NCI-H345 treated with DMSO at 0.1 percent for 48 hours (cell line): ENCODE measurements at regions not wholly inside any gene's neighbourhood (a gene's known extent, or its start where the extent isn't known, plus 50 kb on each side); places are given as distances from the start of the nearest gene placed in this dataset.
"Not testable (repeated sequence)": the region's sequence is repeated elsewhere in the genome, so short reads cannot be mapped to it uniquely, and the experiment has no call there.

Experiments used
- DNase-seq: peaks from one replicate; lab custom pipeline; 2025; ENCODE audit not compliant: unreplicated experiment; lab: John Stamatoyannopoulos, UW

DNA sequence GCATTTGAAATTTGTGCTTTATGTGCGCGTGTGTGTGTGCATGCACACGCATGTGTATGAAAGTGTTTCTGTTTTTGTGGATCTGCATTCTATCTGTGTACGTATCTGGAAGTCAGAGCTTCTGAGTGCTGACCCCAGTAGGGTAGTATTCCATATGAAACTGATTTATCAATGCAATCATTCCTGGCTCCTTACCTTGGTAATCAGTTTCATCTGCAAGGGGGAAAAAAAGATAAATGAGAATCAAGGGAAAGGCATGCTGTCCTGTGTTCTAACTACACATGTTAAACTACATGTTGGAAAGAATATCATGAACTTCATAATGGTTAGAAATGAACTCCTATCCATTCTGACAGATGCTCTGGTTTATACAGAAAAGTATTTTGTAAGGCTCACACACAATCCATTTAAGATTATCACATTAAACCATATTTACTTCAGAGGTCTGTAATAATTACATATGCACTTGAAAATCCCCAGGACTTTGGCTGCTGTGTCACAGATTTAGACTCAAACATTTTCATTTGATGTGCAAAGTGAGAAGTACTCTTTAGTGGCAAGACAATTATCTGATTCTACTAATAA is 276.1 kb upstream of the LMO3 start:
- peak; percentile 41 for DNase-seq

DNA sequence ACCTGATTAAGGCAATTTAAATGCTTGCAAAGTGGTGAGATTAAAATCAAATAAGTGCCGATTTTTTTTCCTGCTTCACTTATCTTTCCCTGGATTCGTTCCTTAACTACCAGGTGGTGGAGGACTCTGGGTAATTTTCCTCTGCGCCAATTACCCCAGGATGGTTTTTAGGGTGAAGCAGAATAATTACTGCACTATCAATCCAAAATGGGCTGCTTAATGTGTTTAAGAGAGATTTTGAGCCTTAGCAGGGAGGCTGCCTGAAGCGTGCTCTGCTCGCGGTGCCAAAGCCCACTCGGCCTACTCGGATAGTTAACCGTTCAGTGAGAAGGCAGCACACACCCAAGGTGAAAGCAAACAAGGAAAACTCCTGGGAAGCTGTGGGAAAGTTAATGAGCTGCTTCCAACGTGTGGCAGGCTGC is 274.9 kb upstream of the LMO3 start:
- peak; percentile 90 for DNase-seq

DNA sequence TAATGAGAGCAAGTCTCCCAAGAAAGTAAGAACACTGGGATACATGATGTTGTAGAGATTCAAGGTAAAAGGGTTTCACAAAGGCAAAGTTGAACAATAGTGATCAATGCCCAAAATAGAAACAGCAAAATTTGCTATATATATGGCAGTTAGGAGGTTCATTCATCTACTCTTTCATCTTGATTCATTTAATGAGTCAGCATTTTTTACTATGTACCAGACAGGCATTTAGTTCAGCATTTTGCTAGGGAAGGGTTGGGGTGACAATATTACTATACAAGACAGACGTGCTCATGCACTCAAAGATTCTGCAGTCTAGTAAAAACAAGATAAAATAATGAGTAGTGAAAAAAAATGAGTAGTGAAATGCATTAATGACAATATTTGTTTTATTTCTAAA is 264.9 kb upstream of the LMO3 start:
- DNase-seq, result no peak

DNA sequence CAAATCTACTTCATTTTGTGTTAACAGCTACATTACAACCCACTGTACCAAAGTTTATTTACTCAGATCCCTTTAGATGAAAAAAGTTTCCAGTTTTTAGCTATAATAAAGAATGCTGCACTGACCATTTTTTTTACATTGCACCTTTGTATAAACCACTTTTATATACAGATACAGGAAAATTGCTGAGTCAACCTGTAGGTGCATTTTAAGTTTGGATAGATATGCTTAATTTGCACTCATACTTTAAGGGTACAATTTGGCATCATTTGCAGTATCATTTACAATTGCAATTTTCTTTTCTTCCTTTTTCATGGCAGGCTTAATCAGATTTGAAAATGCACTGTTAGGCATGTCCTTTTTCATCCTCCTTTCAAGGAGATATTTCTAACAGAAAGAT is 257.8 kb upstream of the LMO3 start:
- DNase-seq, result no peak

DNA sequence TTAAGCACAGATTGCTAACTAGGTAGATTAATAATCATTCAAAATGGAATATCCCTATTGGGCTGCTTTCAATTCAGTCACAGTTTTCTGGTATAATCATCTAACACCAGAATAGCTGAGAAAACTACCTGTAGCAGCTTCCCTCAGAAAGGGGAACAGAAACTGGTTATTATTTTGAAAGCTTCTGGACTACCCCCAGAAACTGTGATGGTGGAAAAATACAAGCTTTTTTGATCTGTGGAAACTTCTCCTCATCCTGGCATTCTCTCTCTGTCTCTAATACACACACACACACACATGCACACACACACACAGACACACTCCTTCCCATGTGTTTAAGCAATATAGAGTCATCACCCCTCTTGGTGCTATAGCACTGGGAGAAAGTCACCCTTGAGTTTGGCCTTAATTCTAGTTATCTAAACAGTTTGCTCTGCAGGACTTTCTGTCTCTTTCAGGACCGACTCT is 251.5 kb upstream of the LMO3 start:
- no peak for DNase-seq

DNA sequence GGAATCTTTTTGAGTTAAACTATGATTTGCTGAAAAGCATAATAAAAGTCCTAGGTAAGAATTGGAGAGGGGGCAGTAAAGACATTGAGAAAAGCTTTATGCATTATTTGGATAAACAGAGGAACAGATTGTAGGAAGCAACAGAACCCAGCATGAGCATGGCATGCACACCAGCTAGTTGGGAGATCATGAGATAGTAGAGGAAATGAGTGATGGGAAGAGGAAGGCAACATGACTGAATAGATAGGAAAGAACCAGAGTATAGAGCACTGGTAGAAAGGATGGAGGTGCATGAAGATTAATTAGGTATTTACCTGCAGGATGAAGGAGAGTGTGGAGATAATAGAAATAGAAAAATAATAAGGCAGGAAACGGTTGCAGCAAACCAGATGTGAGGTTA is 248.5 kb upstream of the LMO3 start:
- DNase-seq, result no peak

DNA sequence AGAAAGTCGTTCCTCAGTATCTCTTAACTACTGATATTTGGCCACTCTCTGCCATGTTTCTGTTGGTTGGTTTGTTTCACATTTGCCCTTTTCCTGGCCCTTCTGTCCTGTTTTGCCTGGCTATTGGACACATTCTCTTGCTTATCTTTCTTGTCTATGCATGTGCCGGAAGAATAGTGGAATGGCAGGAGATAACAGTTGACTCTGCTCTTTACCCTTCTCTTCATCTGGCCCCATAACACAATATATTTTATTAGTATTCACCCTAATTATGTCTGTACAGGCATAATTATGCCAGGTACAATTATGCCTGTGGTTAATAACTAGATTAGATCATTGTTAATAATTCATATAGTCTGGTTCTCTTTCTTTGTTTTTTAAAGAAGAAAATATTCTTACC is 243.5 kb upstream of the LMO3 start:
- DNase-seq, result no peak

DNA sequence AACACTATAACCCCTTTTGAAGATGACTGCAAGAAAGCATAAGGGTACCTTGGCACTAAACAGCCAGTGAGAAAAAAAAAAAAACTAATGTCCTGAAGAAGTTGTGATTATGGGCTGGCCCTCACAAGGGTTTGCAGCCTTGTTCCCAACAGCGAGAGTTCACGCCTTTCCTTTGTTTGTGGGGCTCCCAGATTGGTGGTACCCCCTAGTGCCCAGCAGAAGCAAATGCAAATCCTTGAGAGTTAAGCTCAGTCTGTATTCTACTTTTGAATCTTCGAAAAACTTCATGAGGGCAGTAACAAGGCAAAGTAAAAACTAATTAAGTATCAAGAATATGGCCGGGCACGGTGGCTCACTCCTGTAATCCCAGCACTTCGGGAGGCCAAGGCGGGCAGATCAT is 238.9 kb upstream of the LMO3 start:
- DNase-seq, result no peak

DNA sequence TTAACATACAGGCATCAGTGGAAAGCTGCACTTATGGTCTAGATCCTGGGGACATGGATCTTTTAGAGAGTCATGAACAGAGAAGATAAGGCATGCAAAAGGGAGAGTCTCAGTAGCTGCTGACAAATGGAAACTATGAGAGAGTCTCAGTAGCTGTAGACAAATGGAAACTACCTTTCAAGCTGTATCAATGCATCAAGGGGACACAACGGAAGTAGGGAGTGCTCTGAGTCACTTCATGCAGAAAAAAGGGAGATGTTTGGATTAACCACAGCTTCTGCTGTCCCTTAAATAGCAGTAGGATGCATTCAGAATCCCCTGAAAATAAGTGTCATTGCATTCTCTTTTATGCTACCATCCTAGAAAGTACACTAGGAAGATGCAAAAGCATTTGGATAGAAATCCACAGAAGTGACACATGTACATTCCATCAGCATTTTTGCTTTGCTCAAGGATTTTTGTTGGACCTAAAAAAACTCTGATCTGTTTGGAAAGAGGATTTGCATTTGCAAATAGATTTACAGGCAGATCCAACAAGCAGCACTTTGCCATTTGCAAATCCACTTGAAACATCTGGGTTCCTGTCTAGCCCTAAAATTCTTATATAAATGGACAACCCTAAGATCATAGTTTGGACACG is 227.5 kb upstream of the LMO3 start:
- DNase-seq, result no peak

DNA sequence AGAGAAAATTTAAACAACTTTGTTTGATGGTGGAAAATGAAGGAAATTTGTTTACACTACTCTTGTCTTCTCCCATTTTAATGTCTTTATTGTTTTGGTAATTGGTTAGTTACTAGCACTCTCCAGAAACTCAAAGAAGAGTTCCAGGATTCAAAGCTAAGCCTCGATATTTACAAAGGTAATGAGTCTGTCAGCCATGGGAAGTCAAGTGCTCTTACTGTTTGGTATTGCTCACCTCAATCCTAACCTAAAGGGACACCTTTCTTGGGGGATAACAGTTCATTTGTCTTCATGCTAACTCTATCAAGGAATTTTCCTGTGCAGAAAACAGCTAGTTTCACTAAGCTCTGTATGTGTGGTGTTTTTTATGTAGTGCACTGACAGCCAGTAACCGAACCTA is 222.9 kb upstream of the LMO3 start:
- DNase-seq, result no peak

DNA sequence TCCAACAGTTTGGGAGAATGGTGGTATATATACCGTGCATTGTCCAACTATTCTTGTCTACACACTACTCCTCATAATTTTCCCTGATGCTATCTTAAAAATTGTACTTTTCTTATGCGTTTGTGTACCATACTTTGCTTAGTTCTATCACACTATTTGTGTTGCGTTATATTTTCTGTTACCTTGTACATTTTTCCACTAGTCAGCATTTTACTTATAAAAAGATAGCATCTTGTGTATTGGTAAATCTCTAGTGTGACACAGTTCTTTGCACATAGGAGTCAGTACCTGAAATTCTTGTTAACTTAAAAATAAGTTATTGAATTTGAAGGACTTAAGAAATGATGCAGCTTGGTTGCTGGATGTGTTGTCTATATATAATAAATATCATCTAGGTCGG is 201.8 kb upstream of the LMO3 start:
- DNase-seq, result no peak

DNA sequence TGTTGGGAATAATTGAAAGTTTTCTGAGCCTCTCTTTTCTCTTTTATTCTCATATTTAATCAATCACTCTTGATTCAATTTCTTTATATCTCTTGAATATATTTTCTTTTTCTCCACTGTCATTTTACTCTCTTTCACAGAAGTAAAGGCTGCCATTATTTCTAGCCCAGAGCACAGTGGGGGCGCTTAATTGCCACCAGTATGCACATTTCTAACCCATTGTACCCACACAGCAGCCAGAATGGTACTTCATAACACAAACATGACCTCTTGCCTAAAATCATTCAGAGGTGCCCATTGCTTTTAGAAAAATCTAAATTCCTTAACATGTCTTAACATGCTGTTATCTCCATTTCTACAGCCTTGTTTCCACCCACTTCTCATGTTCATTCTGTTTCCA is 190.2 kb upstream of the LMO3 start:
- DNase-seq, result no peak

DNA sequence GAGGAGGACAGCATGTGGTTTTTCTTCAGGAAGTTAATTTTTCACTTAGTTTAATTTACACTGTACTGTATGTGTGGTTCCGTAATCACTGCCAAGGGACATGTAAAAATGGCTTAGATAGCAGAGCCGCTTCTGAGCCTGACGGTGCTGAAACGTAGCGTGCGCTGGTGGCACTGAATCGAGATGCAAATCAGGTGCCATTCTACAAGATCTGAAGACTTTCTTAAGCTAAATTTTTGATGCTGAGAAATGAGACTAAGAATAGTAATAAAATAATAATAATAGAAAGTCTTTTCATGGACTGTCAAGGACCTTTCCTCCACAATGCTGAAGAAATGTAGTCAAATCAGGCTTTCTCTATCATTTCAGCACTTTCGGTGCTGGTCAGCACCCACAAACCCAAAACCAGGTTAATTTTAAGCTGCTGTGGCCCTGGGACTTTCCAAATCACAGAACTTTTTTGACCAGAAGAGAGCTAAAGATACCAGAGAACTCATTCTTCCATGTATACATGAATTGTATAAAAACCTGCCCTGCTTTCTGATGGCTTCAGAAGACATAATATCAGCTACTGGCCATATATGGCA is 183.3 kb upstream of the LMO3 start:
- DNase-seq, result no peak

DNA sequence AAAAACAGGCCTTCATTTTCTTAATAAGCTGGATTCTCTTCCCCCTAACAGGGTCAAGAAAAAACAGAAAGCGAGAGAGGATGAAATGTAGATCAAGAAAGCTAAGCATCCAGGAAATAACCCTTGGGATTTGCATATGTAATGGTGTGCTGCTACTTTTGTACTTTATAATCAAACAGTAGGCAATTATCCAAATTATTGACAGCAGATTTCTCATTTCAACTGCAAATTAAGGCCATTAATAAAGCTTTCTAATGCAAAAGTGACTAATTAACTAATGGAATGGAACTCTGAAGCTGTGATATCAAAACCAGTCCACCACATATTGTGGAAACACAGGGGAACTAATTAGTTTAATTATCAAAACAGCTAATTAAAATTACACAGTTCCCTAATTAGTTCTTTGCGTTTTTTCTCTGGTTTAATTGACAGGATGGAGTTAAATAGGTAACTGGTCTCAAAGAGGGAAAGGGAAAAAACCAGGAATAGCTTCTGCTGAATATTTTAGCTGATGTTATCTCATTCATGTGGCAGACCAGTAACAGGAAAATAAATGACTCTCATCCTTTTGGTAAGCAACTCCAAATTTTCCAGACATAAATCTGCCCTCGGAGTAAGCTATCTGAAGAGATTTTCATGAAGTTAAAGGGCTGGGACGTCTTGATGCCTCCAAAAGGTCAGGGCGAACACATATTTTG is 182.7 kb upstream of the LMO3 start:
- no peak for DNase-seq

DNA sequence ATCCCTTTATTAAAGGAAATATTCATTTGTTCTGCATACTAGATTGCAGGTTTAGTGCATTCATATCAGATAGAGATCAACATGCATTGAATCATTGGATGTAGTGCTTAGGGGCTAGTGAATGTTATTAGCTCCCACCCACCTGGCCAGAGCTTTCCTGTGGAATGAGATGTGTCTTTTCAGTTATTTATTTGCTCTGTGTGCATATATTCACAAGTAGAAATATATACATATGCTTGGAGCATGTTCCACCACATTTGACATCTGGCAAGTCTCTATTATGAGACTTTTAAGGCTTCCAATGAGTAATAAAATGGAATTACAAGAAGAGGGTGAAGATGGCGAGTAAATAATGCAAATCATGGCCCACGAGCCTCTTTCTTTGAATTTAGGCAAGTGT is 180.0 kb upstream of the LMO3 start:
- DNase-seq, result no peak

DNA sequence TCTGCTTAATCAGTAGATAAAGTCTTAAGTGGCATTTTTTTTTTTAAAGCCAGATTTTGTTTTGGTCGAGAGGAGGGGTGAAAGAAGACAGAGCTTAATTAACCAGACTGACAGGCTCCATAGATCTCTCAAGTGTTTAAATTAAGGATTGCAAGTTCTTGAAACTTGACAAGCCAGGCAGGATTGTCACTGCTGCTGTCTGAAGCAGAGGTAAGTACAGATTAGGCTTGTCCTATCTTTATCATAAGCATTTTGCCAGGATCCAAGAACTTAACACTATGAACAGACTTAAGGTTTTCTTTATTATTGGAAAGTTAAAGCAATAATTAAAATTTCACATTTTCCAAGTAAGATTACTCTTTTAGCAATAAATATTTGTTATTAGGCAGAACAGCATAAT is 179.6 kb upstream of the LMO3 start:
- DNase-seq, result no peak

DNA sequence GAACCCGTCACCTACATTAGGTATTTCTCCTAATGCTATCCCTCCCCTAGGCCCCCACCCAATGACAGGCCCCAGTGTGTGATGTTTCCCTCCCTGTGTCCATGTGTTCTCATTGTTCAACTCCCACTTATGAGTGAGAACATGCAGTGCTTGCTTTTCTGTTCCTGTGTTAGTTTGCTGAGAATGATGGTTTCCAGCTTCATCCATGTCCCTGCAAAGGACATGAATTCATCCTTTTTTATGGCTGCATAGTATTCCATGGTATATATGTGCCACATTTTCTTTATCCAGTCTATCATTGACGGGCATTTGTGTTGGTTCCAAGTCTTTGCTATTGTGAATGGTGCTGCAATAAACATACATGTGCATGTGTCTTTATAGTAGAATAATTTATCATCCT is 163.2 kb upstream of the LMO3 start:
- not testable (repeated sequence) for DNase-seq

DNA sequence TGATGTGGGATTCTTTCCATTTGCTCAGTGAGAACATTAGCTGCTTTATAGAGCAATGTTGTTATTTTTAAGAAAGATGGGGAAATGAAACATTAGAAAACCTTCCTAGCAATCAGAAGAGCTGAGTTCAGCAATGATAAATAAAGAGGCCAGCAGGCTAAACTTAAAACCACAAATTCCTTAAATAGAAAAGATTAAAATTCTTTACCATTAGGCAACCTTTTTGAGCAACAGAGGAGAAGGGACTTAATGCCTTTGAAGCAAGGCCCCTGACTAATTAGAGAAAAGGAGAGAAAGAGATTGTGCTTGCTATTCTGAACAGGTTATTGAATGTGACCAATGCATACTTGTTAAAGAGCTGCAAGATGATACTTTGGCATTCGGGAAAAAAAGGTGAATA is 160.8 kb upstream of the LMO3 start:
- DNase-seq, result no peak

DNA sequence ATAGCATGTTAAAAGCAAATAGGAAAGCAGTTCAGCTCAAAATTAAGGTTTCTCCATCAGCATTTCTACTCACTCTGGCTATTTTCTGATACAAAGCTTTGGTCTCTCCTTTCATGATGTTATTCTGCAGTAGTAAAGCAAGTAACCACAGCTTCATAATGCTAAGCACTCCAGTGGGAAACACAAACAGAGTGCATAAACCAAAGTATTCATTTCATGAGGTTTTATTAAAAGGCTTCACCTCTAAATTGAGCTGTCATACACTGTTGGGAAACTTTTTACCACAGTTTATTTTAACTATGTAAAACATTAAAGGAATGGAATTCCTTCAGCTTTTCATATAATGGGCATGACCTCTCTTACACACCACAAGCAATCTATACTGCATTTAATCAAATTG is 157.9 kb upstream of the LMO3 start:
- no peak for DNase-seq

DNA sequence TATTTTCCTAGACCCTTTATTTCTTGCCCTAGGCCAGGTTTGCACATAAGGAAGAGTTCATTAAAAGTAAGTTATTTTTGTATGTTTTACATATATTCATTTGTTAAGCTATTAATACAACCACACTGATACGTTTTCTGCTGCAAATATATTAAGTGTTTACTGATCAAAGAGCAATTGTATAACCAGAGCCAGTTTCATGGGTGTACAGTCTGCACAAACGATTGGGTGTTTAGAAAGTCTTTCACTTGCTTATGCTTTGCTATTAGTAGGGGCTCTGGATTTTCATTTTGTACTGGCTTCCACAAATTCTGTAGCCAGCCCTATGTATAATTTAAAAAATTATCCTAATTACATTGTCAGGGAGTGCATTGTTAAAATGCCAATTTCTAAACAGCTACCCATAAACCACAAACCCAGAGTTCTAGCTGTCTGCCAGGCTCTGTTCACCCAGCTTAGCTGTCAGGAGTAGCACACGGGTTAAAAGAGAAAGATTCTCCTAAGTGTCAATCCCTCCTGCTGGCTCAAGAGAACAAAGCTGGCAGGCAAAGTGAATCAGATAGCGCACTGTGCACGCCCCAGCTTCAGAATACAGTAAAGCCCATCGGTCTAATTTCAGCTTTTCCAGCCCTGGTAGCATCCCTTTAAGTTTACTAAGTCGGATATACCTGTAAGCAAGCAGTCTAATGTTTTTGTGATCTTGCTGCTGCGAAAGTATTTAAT is 151.0 kb upstream of the LMO3 start:
- peak; percentile 56 for DNase-seq

DNA sequence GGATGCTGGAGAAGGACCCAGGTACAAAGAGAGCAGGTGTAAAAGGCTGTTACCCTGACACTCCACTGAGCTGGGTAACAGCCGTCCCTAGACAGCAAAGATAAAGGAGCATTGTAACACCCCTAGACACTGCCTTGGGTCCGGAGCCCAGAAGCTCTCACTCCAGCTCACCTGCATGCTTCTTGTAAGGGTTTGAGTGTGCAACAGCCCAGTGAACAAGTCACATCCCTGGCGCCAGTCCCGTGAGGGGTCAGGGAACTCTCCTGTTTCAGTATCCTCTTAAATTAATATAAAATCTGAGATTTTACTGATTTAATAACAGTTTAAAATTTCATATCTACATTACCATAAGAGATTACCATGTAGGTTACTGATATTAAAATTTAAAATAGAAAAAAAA is 124.8 kb upstream of the LMO3 start:
- DNase-seq, result no peak

DNA sequence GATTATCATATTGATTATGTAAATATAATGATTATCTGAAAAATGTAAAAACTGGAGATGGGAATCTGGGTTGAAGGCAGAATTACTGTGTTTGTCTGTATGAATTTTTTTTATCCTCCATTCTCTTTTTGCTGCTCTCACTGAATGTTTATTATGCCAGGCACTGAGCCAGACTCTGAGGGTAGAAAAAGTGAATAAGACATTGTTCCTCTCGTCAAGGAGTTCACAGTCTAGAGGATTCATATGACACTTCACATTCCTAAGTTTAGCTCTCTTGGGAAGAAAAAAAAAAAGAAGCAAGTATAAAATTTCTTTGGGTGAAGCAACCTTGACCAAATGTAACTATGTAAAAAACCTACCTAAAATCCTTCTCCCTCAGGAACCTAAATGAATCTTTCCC is 120.9 kb upstream of the LMO3 start:
- no peak for DNase-seq
